ENCODE measurements at regions not wholly inside any gene's neighbourhood (a gene's known extent, or its start where the extent isn't known, plus 50 kb on each side); places are given as distances from the start of the nearest gene placed in this dataset.

DNA sequence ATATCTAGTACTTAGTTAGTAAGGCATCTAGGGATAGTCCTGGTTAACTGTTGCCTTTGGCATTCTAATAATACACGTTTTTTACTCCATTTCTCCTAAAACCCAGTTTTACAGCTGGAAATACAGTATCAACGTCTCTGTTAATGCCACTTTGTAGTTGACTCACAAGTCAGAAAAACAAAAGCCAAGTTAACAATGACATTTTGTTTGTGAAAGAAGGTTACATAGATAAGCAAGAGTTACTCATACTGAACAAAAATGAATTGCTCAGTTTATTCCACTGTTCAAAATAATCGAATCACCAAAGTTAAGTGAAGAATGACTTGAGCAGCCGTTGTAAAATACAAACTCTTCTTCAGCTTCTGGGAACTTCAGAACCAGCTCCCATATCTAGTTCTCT is 540.3 kb downstream of the ETS1 start:
- TF ChIP-seq EZH2 (IDR thresholded peaks at IDR 0.05; ENCODE audit: borderline replicate concordance, low read length), result no peak
- TF ChIP-seq, protein P1, sequence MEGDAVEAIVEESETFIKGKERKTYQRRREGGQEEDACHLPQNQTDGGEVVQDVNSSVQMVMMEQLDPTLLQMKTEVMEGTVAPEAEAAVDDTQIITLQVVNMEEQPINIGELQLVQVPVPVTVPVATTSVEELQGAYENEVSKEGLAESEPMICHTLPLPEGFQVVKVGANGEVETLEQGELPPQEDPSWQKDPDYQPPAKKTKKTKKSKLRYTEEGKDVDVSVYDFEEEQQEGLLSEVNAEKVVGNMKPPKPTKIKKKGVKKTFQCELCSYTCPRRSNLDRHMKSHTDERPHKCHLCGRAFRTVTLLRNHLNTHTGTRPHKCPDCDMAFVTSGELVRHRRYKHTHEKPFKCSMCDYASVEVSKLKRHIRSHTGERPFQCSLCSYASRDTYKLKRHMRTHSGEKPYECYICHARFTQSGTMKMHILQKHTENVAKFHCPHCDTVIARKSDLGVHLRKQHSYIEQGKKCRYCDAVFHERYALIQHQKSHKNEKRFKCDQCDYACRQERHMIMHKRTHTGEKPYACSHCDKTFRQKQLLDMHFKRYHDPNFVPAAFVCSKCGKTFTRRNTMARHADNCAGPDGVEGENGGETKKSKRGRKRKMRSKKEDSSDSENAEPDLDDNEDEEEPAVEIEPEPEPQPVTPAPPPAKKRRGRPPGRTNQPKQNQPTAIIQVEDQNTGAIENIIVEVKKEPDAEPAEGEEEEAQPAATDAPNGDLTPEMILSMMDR (conservative IDR thresholded peaks at IDR 0.05 in 1 of 2, IDR thresholded peaks at IDR 0.05 in 1 of 2; ENCODE audit: extremely low read depth in 1 of 2, insufficient read depth in 1 of 2, low read depth in 1 of 2, low read length in 2 of 2), result no peak
